DOHH2 (cell line): ENCODE measurements at regions not wholly inside any gene's neighbourhood (a gene's known extent, or its start where the extent isn't known, plus 50 kb on each side); places are given as distances from the start of the nearest gene placed in this dataset.

Source experiments
- H3F3A ChIP-seq: fragments of 200-600 bp; sonication (generic), shearing (Covaris generic); 2 replicates; pipeline ENCODE4 v1.6.0; 2016; ENCODE audit warnings: antibody characterized with exemption, mild to moderate bottlenecking; ENCODE audit not compliant: control insufficient read depth, insufficient read depth
- H3K27ac ChIP-seq: fragments of 200-600 bp; sonication (generic); 2 replicates; pipeline ENCODE4 v1.5.1; 2014; ENCODE audit warnings: low read depth, mild to moderate bottlenecking, low read length, moderate library complexity
- H3K27me3 ChIP-seq: fragments of 200-600 bp; sonication (generic); 2 replicates; pipeline ENCODE4 v1.6.1; 2014; ENCODE audit warnings: mild to moderate bottlenecking, low read length, mixed read lengths; ENCODE audit not compliant: control insufficient read depth
- H3K36me3 ChIP-seq: fragments of 200-600 bp; sonication (generic); 2 replicates; pipeline ENCODE4 v1.6.1; 2014; ENCODE audit warnings: mild to moderate bottlenecking, low read length, moderate library complexity, mixed read lengths; ENCODE audit not compliant: control insufficient read depth
- H3K4me1 ChIP-seq: fragments of 200-600 bp; sonication (generic); 2 replicates; pipeline ENCODE4 v1.6.1; 2014; ENCODE audit warnings: mild to moderate bottlenecking, low read length, mixed read lengths; ENCODE audit not compliant: control insufficient read depth
- H3K4me2 ChIP-seq: fragments of 200-600 bp; sonication (generic); 2 replicates; pipeline ENCODE4 v1.6.0; 2014; ENCODE audit warnings: mild to moderate bottlenecking, low read length, moderate library complexity
- H3K4me3 ChIP-seq: fragments of 200-600 bp; sonication (generic); 2 replicates; pipeline ENCODE4 v1.5.1; 2014; ENCODE audit warnings: mild to moderate bottlenecking, low read length, mixed read lengths
- H3K79me2 ChIP-seq: fragments of 200-600 bp; sonication (generic); 2 replicates; pipeline ENCODE4 v1.6.1; 2014; ENCODE audit warnings: mild to moderate bottlenecking, low read length, mixed read lengths; ENCODE audit not compliant: control insufficient read depth
- H3K9me2 ChIP-seq: fragments of 200-600 bp; sonication (generic); replicated peaks from 2 replicates; pipeline ENCODE4 v1.6.1; 2014; ENCODE audit warnings: mild to moderate bottlenecking, low read length, mixed read lengths; ENCODE audit not compliant: control insufficient read depth
- H3K9me3 ChIP-seq: fragments of 200-600 bp; sonication (generic); 2 replicates; pipeline ENCODE4 v1.6.1; 2014; ENCODE audit warnings: antibody characterized with exemption, low read length, mixed read lengths; ENCODE audit not compliant: control insufficient read depth, insufficient read depth
- H4K20me1 ChIP-seq: fragments of 200-600 bp; sonication (generic); 2 replicates; pipeline ENCODE4 v1.6.0; 2014; ENCODE audit warnings: low read depth, mild to moderate bottlenecking, antibody characterized with exemption, low read length, moderate library complexity; ENCODE audit not compliant: control insufficient read depth, insufficient read depth
- CTCF ChIP-seq: fragments of 200-600 bp; sonication (generic); IDR thresholded peaks from one replicate; pipeline ENCODE4 v1.5.1; 2014; ENCODE audit warnings: antibody characterized with exemption, mild to moderate bottlenecking, low read depth, low read length; ENCODE audit not compliant: poor library complexity, severe bottlenecking
- EZH2phosphoT487 ChIP-seq: fragments of 200-600 bp; sonication (generic); IDR thresholded peaks from 2 replicates; pipeline ENCODE4 v1.6.1; 2017; ENCODE audit warnings: borderline replicate concordance, mild to moderate bottlenecking, antibody characterized with exemption, low read length, moderate library complexity, mixed read lengths

- Histone ChIP-seq H3K27me3 (no peaks in the 10 kb centered on the region), H3K9me3 (no peaks in the 10 kb centered on the region), H3K4me1 (no peaks in the 10 kb centered on the region), H3K4me3 (no peak overlapping the region), H3K9me2 (no peaks in the 10 kb centered on the region), H3F3A (no peaks in the 10 kb centered on the region), H3K79me2 (no peaks in the 10 kb centered on the region), H3K4me2 (no peak overlapping the region), H3K36me3 (no peaks in the 10 kb centered on the region), H3K27ac (no peak overlapping the region), H4K20me1 (no peaks in the 10 kb centered on the region)
- TF ChIP-seq CTCF, result no peak
- no peak for TF ChIP-seq EZH2phosphoT487
Observed at GRCh38 chr10:109417803-109418202, 505.5 kb downstream of the XPNPEP1 start.

- no peak overlapping the region for H3K4me2 ChIP-seq
Observed at GRCh38 chr10:109412353-109412752, 511.0 kb downstream of the XPNPEP1 start.

GRCh38 chr10:109411917-109412316 is 511.4 kb downstream of the XPNPEP1 start:
- H4K20me1 ChIP-seq, result no peaks in the 10 kb centered on the region
- no peaks in the 10 kb centered on the region for H3K27me3 ChIP-seq
- no peak overlapping the region for H3K4me3 ChIP-seq
- no peak overlapping the region for H3K27ac ChIP-seq
- H3K9me3 ChIP-seq, result no peaks in the 10 kb centered on the region
- no peaks in the 10 kb centered on the region for H3K79me2 ChIP-seq
- H3K36me3 ChIP-seq, result no peaks in the 10 kb centered on the region
- H3K9me2 ChIP-seq, result no peaks in the 10 kb centered on the region
- TF ChIP-seq CTCF (no peak), EZH2phosphoT487 (no peak)
- no peaks in the 10 kb centered on the region for H3K4me1 ChIP-seq
- H3F3A ChIP-seq, result no peaks in the 10 kb centered on the region
- no peak overlapping the region for H3K4me2 ChIP-seq

More at GRCh38 chr10:109412353-109412752, 511.0 kb downstream of the XPNPEP1 start:
- Histone ChIP-seq H3K27me3 (no peaks in the 10 kb centered on the region), H3F3A (no peaks in the 10 kb centered on the region), H4K20me1 (no peaks in the 10 kb centered on the region), H3K9me2 (no peaks in the 10 kb centered on the region), H3K79me2 (no peaks in the 10 kb centered on the region), H3K9me3 (no peaks in the 10 kb centered on the region), H3K4me1 (no peaks in the 10 kb centered on the region), H3K36me3 (no peaks in the 10 kb centered on the region), H3K27ac (no peak overlapping the region), H3K4me3 (no peak overlapping the region)
- TF ChIP-seq CTCF (no peak), EZH2phosphoT487 (no peak)

- Histone ChIP-seq H3K4me2 (no peak overlapping the region), H3K9me3 (no peaks in the 10 kb centered on the region), H3K9me2 (no peaks in the 10 kb centered on the region), H3K4me3 (no peak overlapping the region), H4K20me1 (no peaks in the 10 kb centered on the region), H3K27ac (no peak overlapping the region), H3K36me3 (no peaks in the 10 kb centered on the region), H3K4me1 (no peaks in the 10 kb centered on the region), H3F3A (no peaks in the 10 kb centered on the region), H3K27me3 (no peaks in the 10 kb centered on the region), H3K79me2 (no peaks in the 10 kb centered on the region)
- TF ChIP-seq CTCF (no peak), EZH2phosphoT487 (no peak)
Observed at GRCh38 chr10:109405338-109405737, 518.0 kb downstream of the XPNPEP1 start.
